ENCODE measurements at regions not wholly inside any gene's neighbourhood (a gene's known extent, or its start where the extent isn't known, plus 50 kb on each side); places are given as distances from the start of the nearest gene placed in this dataset.

- TF ChIP-seq EZH2 (IDR thresholded peaks at IDR 0.05; ENCODE audit: insufficient read depth, poor library complexity, severe bottlenecking) (no peak), EZH2phosphoT487 (IDR thresholded peaks at IDR 0.05; ENCODE audit: insufficient read depth, low read depth) (no peak)
These were observed 792.4 kb upstream of the ADGRL2 start for GRCh38 chr1:81008293-81008692.

Data from GM23248 (cell line).